ES-I3 (cell line): ENCODE measurements at regions not wholly inside any gene's neighbourhood (a gene's known extent, or its start where the extent isn't known, plus 50 kb on each side); places are given as distances from the start of the nearest gene placed in this dataset.

ENCODE experiments used
- H3K36me3 ChIP-seq: 2 replicates; pipeline ENCODE4 v1.6.1; 2013; ENCODE audit warnings: mild to moderate bottlenecking, low read length, control low read depth, moderate library complexity; ENCODE audit not compliant: insufficient read depth
- H3K4me1 ChIP-seq: 2 replicates; pipeline ENCODE4 v1.6.1; 2013; ENCODE audit warnings: mild to moderate bottlenecking, control low read depth, low read length; ENCODE audit not compliant: insufficient read depth
- H3K9ac ChIP-seq: 2 replicates; pipeline ENCODE4 v1.6.1; 2013; ENCODE audit warnings: low read depth, mild to moderate bottlenecking, low read length, moderate library complexity
- H3K9me3 ChIP-seq: 2 replicates; pipeline ENCODE4 v1.6.1; 2013; ENCODE audit warnings: mild to moderate bottlenecking, low read length, moderate library complexity; ENCODE audit not compliant: control insufficient read depth, insufficient read depth

GRCh38 chr16:66164581-66165247, 201.8 kb upstream of the CDH5 start:
- Histone ChIP-seq H3K36me3 (no peaks in the 10 kb centered on the region), H3K9me3 (no peaks in the 10 kb centered on the region; the same call in 1 of the 2 replicates), H3K9ac (no peak overlapping the region), H3K4me1 (no peaks in the 10 kb centered on the region)

- H3K4me1 ChIP-seq, result no peaks in the 10 kb centered on the region
- no peaks in the 10 kb centered on the region for H3K36me3 ChIP-seq
- H3K9me3 ChIP-seq, result no peaks in the 10 kb centered on the region; the same call in 1 of the 2 replicates
- no peak overlapping the region for H3K9ac ChIP-seq
These were observed 203.7 kb upstream of the CDH5 start for GRCh38 chr16:66162821-66163220.

GRCh38 chr16:66161942-66162341, 204.5 kb upstream of the CDH5 start:
- no peak overlapping the region for H3K9ac ChIP-seq
- H3K4me1 ChIP-seq, result no peaks in the 10 kb centered on the region
- H3K36me3 ChIP-seq, result no peaks in the 10 kb centered on the region
- H3K9me3 ChIP-seq, result no peaks in the 10 kb centered on the region; the same call in 1 of the 2 replicates

- Histone ChIP-seq H3K9ac (no peak overlapping the region), H3K36me3 (no peaks in the 10 kb centered on the region), H3K4me1 (no peaks in the 10 kb centered on the region), H3K9me3 (no peaks in the 10 kb centered on the region; the same call in 1 of the 2 replicates)
These were observed 205.2 kb upstream of the CDH5 start for GRCh38 chr16:66161269-66161668.

DNA sequence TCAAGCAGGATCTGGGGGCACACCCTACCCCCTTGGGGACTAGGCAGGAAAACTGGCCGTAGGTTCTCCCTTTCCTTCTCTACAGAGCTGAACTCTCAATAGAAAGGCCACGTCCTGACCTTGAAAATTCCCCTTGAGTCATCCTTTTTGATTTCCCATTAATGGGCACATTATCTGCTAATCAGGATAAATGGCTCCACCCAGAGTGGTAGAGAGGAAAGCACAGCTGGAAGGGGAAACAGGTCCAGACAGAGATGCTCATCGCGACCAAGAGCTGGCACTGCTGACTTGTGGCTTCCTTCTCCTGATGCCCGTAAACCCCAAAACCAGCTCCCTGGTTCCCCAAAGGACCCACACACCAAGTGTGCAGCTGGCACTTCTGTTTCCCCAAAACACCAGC, 206.5 kb upstream of the CDH5 start:
- H3K36me3 ChIP-seq, result no peaks in the 10 kb centered on the region
- H3K9me3 ChIP-seq, result no peaks in the 10 kb centered on the region
- no peak overlapping the region for H3K9ac ChIP-seq
- no peaks in the 10 kb centered on the region for H3K4me1 ChIP-seq

DNA sequence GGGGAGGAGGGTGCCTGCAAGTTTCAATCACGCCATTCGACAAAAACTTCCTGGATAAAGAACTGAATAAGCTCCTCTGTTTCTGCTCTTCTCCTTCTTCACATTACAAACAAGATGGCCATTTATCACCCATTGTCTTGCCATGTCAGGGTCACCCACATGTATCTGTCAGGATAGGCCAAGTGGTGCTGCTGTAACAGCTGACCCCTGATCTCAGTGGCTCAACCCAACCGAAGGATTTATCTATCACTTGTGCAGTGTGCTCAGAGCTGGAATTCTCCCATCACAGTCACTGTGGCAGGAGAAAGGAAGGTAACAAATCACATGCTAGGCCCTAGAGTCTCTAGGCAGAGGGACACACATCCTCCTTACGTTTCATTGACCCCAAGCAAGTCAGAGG, 210.0 kb upstream of the CDH5 start:
- no peaks in the 10 kb centered on the region for H3K9me3 ChIP-seq
- no peaks in the 10 kb centered on the region for H3K36me3 ChIP-seq
- no peak overlapping the region for H3K9ac ChIP-seq
- no peaks in the 10 kb centered on the region for H3K4me1 ChIP-seq

DNA sequence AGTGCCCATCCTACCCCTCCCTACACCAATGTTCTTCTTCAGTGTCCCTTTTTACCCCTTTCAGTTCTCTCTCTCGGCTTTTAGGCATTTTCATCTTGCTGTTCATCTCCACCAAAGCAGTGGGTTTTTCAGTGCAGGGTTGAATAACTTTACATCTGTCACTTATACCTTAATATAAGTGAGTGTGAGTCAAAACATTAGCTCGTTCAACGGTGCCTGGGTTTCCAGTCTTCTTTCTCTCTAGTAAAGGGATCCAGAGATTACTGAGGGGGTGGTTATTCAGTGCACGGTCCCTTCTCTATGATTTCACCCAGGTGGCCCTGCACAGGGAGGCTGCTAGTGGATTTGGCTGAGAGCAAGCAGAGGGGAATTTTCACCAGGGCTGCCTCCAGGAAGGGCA, 210.6 kb upstream of the CDH5 start:
- Histone ChIP-seq H3K9ac (no peak overlapping the region), H3K9me3 (no peaks in the 10 kb centered on the region), H3K36me3 (no peaks in the 10 kb centered on the region)

DNA sequence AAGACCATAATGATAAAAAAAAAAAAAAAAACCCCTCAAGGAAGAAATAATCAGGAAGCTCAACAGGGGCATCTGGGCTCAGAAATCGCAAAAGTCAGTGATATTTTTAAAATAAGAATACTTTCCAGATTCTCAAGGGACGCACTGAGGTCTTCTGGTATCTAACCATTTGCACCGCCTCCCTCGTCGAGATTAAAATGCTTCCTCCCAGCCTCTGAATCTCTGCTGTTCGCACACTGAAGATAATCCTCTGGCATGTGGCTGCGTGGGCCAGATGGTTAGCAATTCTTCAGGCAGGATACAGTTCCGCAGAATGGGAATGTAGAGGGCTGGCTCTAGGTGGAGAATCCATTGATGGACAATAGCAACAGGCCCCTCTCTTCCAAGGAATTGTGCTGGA, 211.7 kb upstream of the CDH5 start:
- Histone ChIP-seq H3K9me3 (no peaks in the 10 kb centered on the region), H3K36me3 (no peaks in the 10 kb centered on the region), H3K9ac (no peak overlapping the region), H3K4me1 (no peaks in the 10 kb centered on the region)

More for the DNA sequence above, 210.6 kb upstream of the CDH5 start:
- H3K4me1 ChIP-seq, result no peaks in the 10 kb centered on the region

DNA sequence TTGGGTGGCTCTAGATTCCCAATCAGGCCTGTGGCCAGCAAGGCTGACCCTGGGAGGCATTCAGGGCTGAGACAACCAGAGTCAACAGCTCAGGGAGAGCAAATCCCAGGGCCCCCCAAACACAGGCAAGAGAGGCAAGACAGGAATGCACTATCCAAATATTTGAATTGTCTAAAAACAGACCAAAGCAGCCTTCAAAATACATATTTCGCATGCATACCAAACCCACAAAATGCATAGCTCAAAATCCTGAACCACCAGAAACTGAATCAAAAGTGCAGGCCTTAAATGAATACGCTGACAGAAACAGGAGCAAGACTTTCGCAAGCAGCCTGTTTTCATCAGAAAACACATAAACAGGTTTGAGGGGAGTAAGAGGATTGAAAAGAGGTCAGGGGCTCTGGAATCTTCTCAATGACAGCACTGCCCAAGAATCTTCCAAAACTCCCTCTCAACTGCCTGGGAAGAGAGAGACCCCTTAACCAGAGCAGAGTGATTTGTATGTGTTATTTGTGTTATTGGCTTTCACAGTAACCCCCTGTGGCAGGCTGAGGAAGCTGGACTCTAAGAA, 213.6 kb upstream of the CDH5 start:
- no peak overlapping the region for H3K9ac ChIP-seq
- no peaks in the 10 kb centered on the region for H3K9me3 ChIP-seq
- H3K36me3 ChIP-seq, result no peaks in the 10 kb centered on the region
- H3K4me1 ChIP-seq, result no peaks in the 10 kb centered on the region

- no peak overlapping the region for H3K9ac ChIP-seq
- H3K4me1 ChIP-seq, result no peaks in the 10 kb centered on the region
- H3K36me3 ChIP-seq, result no peaks in the 10 kb centered on the region
- no peaks in the 10 kb centered on the region for H3K9me3 ChIP-seq
These were observed 214.3 kb upstream of the CDH5 start for GRCh38 chr16:66152181-66152580.

- H3K36me3 ChIP-seq, result no peaks in the 10 kb centered on the region
- H3K9ac ChIP-seq, result no peak overlapping the region
- H3K4me1 ChIP-seq, result no peaks in the 10 kb centered on the region
- H3K9me3 ChIP-seq, result no peaks in the 10 kb centered on the region
These were observed 215.6 kb upstream of the CDH5 start for GRCh38 chr16:66150698-66151482.

DNA sequence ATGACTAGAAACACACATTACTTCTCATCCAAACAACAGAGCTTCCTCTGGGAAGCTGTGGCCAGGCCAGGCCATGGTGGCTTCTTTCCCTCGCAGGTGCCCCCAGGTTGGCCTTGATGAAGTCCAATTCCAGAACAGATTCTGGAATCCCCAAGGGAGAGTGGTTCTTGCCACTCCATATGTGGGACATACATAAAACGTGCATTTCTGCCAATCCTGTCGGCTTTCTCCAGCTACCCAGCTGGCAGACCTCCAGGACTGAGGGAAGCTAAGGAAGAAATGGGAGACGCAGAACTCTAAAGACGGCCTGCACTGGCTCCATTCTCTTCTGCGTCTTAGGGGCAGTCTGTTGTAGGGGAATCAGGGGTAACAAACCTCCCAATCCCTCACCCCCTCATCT, 219.2 kb upstream of the CDH5 start:
- Histone ChIP-seq H3K4me1 (no peaks in the 10 kb centered on the region), H3K9me3 (no peaks in the 10 kb centered on the region), H3K36me3 (no peaks in the 10 kb centered on the region), H3K9ac (no peak overlapping the region)

DNA sequence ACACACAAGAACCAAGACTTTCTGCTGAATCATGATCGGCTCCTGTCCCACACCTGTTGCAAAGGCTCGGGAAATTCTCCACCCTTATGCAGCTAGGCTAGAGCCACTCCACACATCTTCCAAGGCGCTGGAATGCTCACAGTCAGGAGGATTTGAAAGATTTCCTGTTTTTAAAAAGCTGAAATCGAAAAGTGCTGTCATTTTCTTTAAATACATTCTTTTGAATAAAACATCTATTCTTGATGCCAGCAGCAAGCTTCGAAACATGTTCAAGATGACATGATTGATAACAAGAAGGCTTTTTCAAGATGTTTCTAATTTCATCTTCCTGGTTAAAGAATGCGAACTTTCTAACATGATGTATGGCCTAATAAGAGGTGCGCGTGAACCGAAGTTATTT, 219.7 kb upstream of the CDH5 start:
- H3K9ac ChIP-seq, result no peak overlapping the region
- H3K9me3 ChIP-seq, result no peaks in the 10 kb centered on the region
- H3K36me3 ChIP-seq, result no peaks in the 10 kb centered on the region
- H3K4me1 ChIP-seq, result no peaks in the 10 kb centered on the region

GRCh38 chr16:66144641-66145040, 221.8 kb upstream of the CDH5 start:
- Histone ChIP-seq H3K9ac (no peak overlapping the region), H3K36me3 (no peaks in the 10 kb centered on the region), H3K9me3 (no peaks in the 10 kb centered on the region), H3K4me1 (no peaks in the 10 kb centered on the region)

- no peaks in the 10 kb centered on the region for H3K4me1 ChIP-seq
- H3K36me3 ChIP-seq, result no peaks in the 10 kb centered on the region
- no peaks in the 10 kb centered on the region for H3K9me3 ChIP-seq
- no peak overlapping the region for H3K9ac ChIP-seq
These were observed 223.1 kb upstream of the CDH5 start for GRCh38 chr16:66143415-66143814.
